PC-9 (cell line): ENCODE measurements at regions not wholly inside any gene's neighbourhood (a gene's known extent, or its start where the extent isn't known, plus 50 kb on each side); places are given as distances from the start of the nearest gene placed in this dataset.
"Not testable (repeated sequence)": the region's sequence is repeated elsewhere in the genome, so short reads cannot be mapped to it uniquely, and the experiment has no call there.

ENCODE experiments used
- BruUV-seq: library from RNA; stranded (reverse); fragments of 400-500 nt; replicated peaks from 2 replicates; lab custom pipeline; 2021; lab: Mats Ljungman, UMichigan
- CTCF ChIA-PET: fragments of 300-600 bp; sonication (Branson Sonifier 250); formaldehyde crosslinking; loops from one replicate; lab custom pipeline; 2022; ENCODE audit warnings: antibody characterized with exemption; lab: Charles Lee
- POLR2A ChIA-PET: fragments of 300-600 bp; sonication (Branson Sonifier 250); formaldehyde crosslinking; loops from one replicate; lab custom pipeline; 2022; ENCODE audit warnings: antibody characterized with exemption; ENCODE audit not compliant: unreplicated experiment; lab: Charles Lee
- DNase-seq, 2 experiments: peaks; one replicate each; pipeline versions ENCODE4 v3.0.0 to v3.0.0-alpha.2; 2015 to 2022; ENCODE audit warnings: mixed read lengths in 1 of 2
- H2AFZ ChIP-seq: fragments of 200-600 bp; sonication (generic); 2 replicates; pipeline ENCODE4 v1.8.1; 2017; ENCODE audit warnings: antibody characterized with exemption
- H3F3A ChIP-seq: fragments of 200-600 bp; sonication (generic); 2 replicates; pipeline ENCODE4 v1.8.1; 2017; ENCODE audit warnings: antibody characterized with exemption, mild to moderate bottlenecking, low read depth; ENCODE audit not compliant: insufficient read depth
- H3K27ac ChIP-seq: fragments of 200-600 bp; sonication (generic); 2 replicates; pipeline ENCODE4 v1.6.1; 2016; ENCODE audit warnings: mixed run types
- H3K27me3 ChIP-seq: fragments of 200-600 bp; sonication (generic); 2 replicates; pipeline ENCODE4 v1.6.1; 2016; ENCODE audit warnings: low read depth, mixed run types; ENCODE audit not compliant: insufficient read depth
- H3K36me3 ChIP-seq: fragments of 200-600 bp; sonication (generic); 2 replicates; pipeline ENCODE4 v1.6.1; 2016; ENCODE audit warnings: low read depth, mixed run types
- H3K4me1 ChIP-seq: fragments of 200-600 bp; sonication (generic); replicated peaks from 2 replicates; pipeline ENCODE4 v1.6.1; 2016; ENCODE audit warnings: mixed run types; ENCODE audit not compliant: insufficient read depth
- H3K4me2 ChIP-seq: fragments of 200-600 bp; sonication (generic); 2 replicates; pipeline ENCODE4 v1.6.1; 2017; ENCODE audit warnings: mixed run types
- H3K4me3 ChIP-seq: fragments of 200-600 bp; sonication (generic); 2 replicates; pipeline ENCODE4 v1.6.1; 2016; ENCODE audit warnings: mixed run types
- H3K79me2 ChIP-seq: fragments of 200-600 bp; sonication (generic); 2 replicates; pipeline ENCODE4 v1.6.1; 2017; ENCODE audit warnings: low read depth, mixed run types
- H3K9me2 ChIP-seq: fragments of 200-600 bp; sonication (generic); 2 replicates; pipeline ENCODE4 v1.8.1; 2017; ENCODE audit warnings: mild to moderate bottlenecking; ENCODE audit not compliant: insufficient read depth
- H3K9me3 ChIP-seq: fragments of 200-600 bp; sonication (generic); 2 replicates; pipeline ENCODE4 v1.8.1; 2016; ENCODE audit warnings: low read depth; ENCODE audit not compliant: insufficient read depth
- H4K20me1 ChIP-seq: fragments of 200-600 bp; sonication (generic); 2 replicates; pipeline ENCODE4 v1.8.1; 2017; ENCODE audit not compliant: insufficient read depth
- CTCF ChIP-seq: fragments of 200-600 bp; sonication (generic); conservative IDR thresholded peaks from 2 replicates; pipeline ENCODE4 v1.6.1; 2017; ENCODE audit warnings: mixed run types, antibody characterized with exemption, mild to moderate bottlenecking, moderate library complexity
- EZH2 ChIP-seq: fragments of 200-600 bp; sonication (generic); IDR thresholded peaks from 2 replicates; pipeline ENCODE4 v1.8.0; 2017; ENCODE audit warnings: antibody characterized with exemption, low read depth
- intact Hi-C: fragments of 100-400 bp; cut with micrococcal nuclease; formaldehyde crosslinking; loops from one replicate; pipeline ENCODE4 v1.10.0; 2022; ENCODE audit not compliant: unreplicated experiment

GRCh38 chr5:12080761-12081160 lies 176.5 kb upstream of the CTNND2 start:
- H3K27ac ChIP-seq: no peak overlapping the region
- no peaks in the 10 kb centered on the region for H3K36me3 ChIP-seq
- H3F3A ChIP-seq: no peaks in the 10 kb centered on the region
- no peaks in the 10 kb centered on the region for H3K27me3 ChIP-seq
- DNase-seq: no peak
- H3K4me2 ChIP-seq: no peak overlapping the region
- no TSS peak for BruUV-seq
- CTCF ChIA-PET: no interaction called here
- POLR2A ChIA-PET: no interaction called here
- H4K20me1 ChIP-seq: no peaks in the 10 kb centered on the region
- no peak overlapping the region for H2AFZ ChIP-seq
- H3K4me3 ChIP-seq: no peak overlapping the region
- 0 out of 2 replicates have a peak, but pooled peaks cover 2% of the 10 kb centered on the region for H3K9me2 ChIP-seq
- TF ChIP-seq EZH2: no peak
- TF ChIP-seq CTCF: no peak
- H3K4me1 ChIP-seq: no peaks in the 10 kb centered on the region
- intact Hi-C loops: no loop called here
- no peaks in the 10 kb centered on the region for H3K79me2 ChIP-seq
- no peaks in the 10 kb centered on the region for H3K9me3 ChIP-seq

GRCh38 chr5:12078286-12078685 lies 174.0 kb upstream of the CTNND2 start:
- BruUV-seq, intact Hi-C loops, H2AFZ ChIP-seq: not testable (repeated sequence)

GRCh38 chr5:12073426-12073825 lies 169.2 kb upstream of the CTNND2 start:
- no peak overlapping the region for H3K4me3 ChIP-seq
- no peaks in the 10 kb centered on the region for H3K36me3 ChIP-seq
- no peaks in the 10 kb centered on the region for H3K4me1 ChIP-seq
- no peak for TF ChIP-seq CTCF
- TF ChIP-seq EZH2: no peak
- no peaks in the 10 kb centered on the region for H3K79me2 ChIP-seq
- no peaks in the 10 kb centered on the region for H3K9me3 ChIP-seq
- H3F3A ChIP-seq: no peaks in the 10 kb centered on the region
- no peak overlapping the region for H3K4me2 ChIP-seq
- CTCF ChIA-PET: no interaction called here
- H3K9me2 ChIP-seq: 0 out of 2 replicates have a peak, but pooled peaks cover 4% of the 10 kb centered on the region
- POLR2A ChIA-PET: no interaction called here
- BruUV-seq: no TSS peak
- no peak overlapping the region for H2AFZ ChIP-seq
- H3K27me3 ChIP-seq: no peaks in the 10 kb centered on the region
- DNase-seq: no peak
- intact Hi-C loops: no loop called here
- H3K27ac ChIP-seq: no peak overlapping the region
- H4K20me1 ChIP-seq: peaks cover 2% of the 10 kb centered on the region; the same call in 1 of the 2 replicates

More at GRCh38 chr5:12078286-12078685, 174.0 kb upstream of the CTNND2 start:
- H3F3A ChIP-seq, H3K4me1 ChIP-seq, DNase-seq, CTCF ChIA-PET, H3K4me3 ChIP-seq, H4K20me1 ChIP-seq, H3K9me2 ChIP-seq, H3K4me2 ChIP-seq, H3K27ac ChIP-seq, H3K27me3 ChIP-seq, H3K79me2 ChIP-seq, H3K36me3 ChIP-seq, H3K9me3 ChIP-seq: not testable (repeated sequence)
- POLR2A ChIA-PET: interaction anchor here (0.6 kb wide), 1 partner anchor 92 kb away, joined by 7 read pairs; no protein-coding TSS in a partner anchor

- POLR2A ChIA-PET: no interaction called here
Observed at GRCh38 chr5:12072441-12072840, 168.2 kb upstream of the CTNND2 start.

More at GRCh38 chr5:12072441-12072840, 168.2 kb upstream of the CTNND2 start:
- CTCF ChIA-PET: no interaction called here
- BruUV-seq: no TSS peak
- H3K79me2 ChIP-seq: no peaks in the 10 kb centered on the region
- TF ChIP-seq CTCF (no peak), EZH2 (no peak)
- no peaks in the 10 kb centered on the region for H3K4me1 ChIP-seq
- H3K4me3 ChIP-seq: no peak overlapping the region
- H2AFZ ChIP-seq: no peak overlapping the region
- H3K4me2 ChIP-seq: no peak overlapping the region
- H3K9me3 ChIP-seq: no peaks in the 10 kb centered on the region
- H4K20me1 ChIP-seq: peaks cover 2% of the 10 kb centered on the region; the same call in 1 of the 2 replicates
- H3K27ac ChIP-seq: no peak overlapping the region
- intact Hi-C loops: no loop called here
- DNase-seq: no peak
- 0 out of 2 replicates have a peak, but pooled peaks cover 4% of the 10 kb centered on the region for H3K9me2 ChIP-seq
- no peaks in the 10 kb centered on the region for H3K36me3 ChIP-seq
- H3F3A ChIP-seq: no peaks in the 10 kb centered on the region
- no peaks in the 10 kb centered on the region for H3K27me3 ChIP-seq
